Fibroblast of villous mesenchyme (primary cell): ENCODE measurements at regions not wholly inside any gene's neighbourhood (a gene's known extent, or its start where the extent isn't known, plus 50 kb on each side); places are given as distances from the start of the nearest gene placed in this dataset.
A peak's percentile ranks its signal among the peaks of the same experiment; 100 is the strongest.
"Not testable (repeated sequence)": the region's sequence is repeated elsewhere in the genome, so short reads cannot be mapped to it uniquely, and the experiment has no call there.

ENCODE experiments used
- DNase-seq: peaks from one replicate; pipeline ENCODE4 v3.0.0-alpha.2; 2010; ENCODE audit warnings: low read depth
- H3K4me3 ChIP-seq: 2 replicates; pipeline ENCODE4 v1.5.1; 2011; ENCODE audit warnings: low read depth, mild to moderate bottlenecking, low read length
- CTCF ChIP-seq: IDR thresholded peaks from 2 replicates; pipeline ENCODE4 v1.5.1; 2012; ENCODE audit warnings: low read depth, mild to moderate bottlenecking, low read length; ENCODE audit not compliant: insufficient read depth

- not testable (repeated sequence) for H3K4me3 ChIP-seq, DNase-seq
- TF ChIP-seq CTCF: peak; percentile 14
Observed at GRCh38 chr2:87502948-87503347, 244.9 kb upstream of the PLGLB2 start.

GRCh38 chr2:87505239-87505638, 242.6 kb upstream of the PLGLB2 start:
- DNase-seq, H3K4me3 ChIP-seq: not testable (repeated sequence)

- not testable (repeated sequence) for H3K4me3 ChIP-seq, DNase-seq
Observed at GRCh38 chr2:87505909-87506308, 242.0 kb upstream of the PLGLB2 start.

- DNase-seq, H3K4me3 ChIP-seq: not testable (repeated sequence)
Observed at GRCh38 chr2:87507378-87508348, 240.2 kb upstream of the PLGLB2 start.

- DNase-seq: not testable (repeated sequence)
Observed at GRCh38 chr2:87511195-87511778, 236.6 kb upstream of the PLGLB2 start.

GRCh38 chr2:87512864-87513530, 234.9 kb upstream of the PLGLB2 start:
- not testable (repeated sequence) for DNase-seq, H3K4me3 ChIP-seq

More at GRCh38 chr2:87511195-87511778, 236.6 kb upstream of the PLGLB2 start:
- not testable (repeated sequence) for H3K4me3 ChIP-seq

- DNase-seq, H3K4me3 ChIP-seq: not testable (repeated sequence)
Observed at GRCh38 chr2:87514034-87514433, 233.9 kb upstream of the PLGLB2 start.

- not testable (repeated sequence) for H3K4me3 ChIP-seq, DNase-seq
Observed at GRCh38 chr2:87514515-87514914, 233.4 kb upstream of the PLGLB2 start.

GRCh38 chr2:87515226-87515625, 232.7 kb upstream of the PLGLB2 start:
- DNase-seq, H3K4me3 ChIP-seq: not testable (repeated sequence)

GRCh38 chr2:87515875-87516274, 232.0 kb upstream of the PLGLB2 start:
- H3K4me3 ChIP-seq, DNase-seq: not testable (repeated sequence)

- H3K4me3 ChIP-seq, DNase-seq: not testable (repeated sequence)
Observed at GRCh38 chr2:87516369-87516967, 231.4 kb upstream of the PLGLB2 start.

- not testable (repeated sequence) for H3K4me3 ChIP-seq, DNase-seq
Observed at GRCh38 chr2:87517438-87517837, 230.4 kb upstream of the PLGLB2 start.

GRCh38 chr2:87518066-87518465, 229.8 kb upstream of the PLGLB2 start:
- not testable (repeated sequence) for DNase-seq, H3K4me3 ChIP-seq

GRCh38 chr2:87518547-87518946, 229.3 kb upstream of the PLGLB2 start:
- H3K4me3 ChIP-seq, DNase-seq: not testable (repeated sequence)

- not testable (repeated sequence) for H3K4me3 ChIP-seq, DNase-seq
Observed at GRCh38 chr2:87519158-87520011, 228.5 kb upstream of the PLGLB2 start.

GRCh38 chr2:87521057-87521456, 226.8 kb upstream of the PLGLB2 start:
- not testable (repeated sequence) for DNase-seq

GRCh38 chr2:87521489-87521888, 226.4 kb upstream of the PLGLB2 start:
- not testable (repeated sequence) for DNase-seq, H3K4me3 ChIP-seq

More at GRCh38 chr2:87521057-87521456, 226.8 kb upstream of the PLGLB2 start:
- H3K4me3 ChIP-seq: not testable (repeated sequence)
